ENCODE measurements at regions not wholly inside any gene's neighbourhood (a gene's known extent, or its start where the extent isn't known, plus 50 kb on each side); places are given as distances from the start of the nearest gene placed in this dataset.

GRCh38 chr19:33891773-33892172 is 95.1 kb downstream of the KCTD15 start:
- Histone ChIP-seq H3K9me3 (ENCODE audit: control insufficient read depth, low read depth, low read length) (no peaks in the 10 kb centered on the region), H2BK120ac (ENCODE audit: low read depth, low read length, poor library complexity, severe bottlenecking) (no peak overlapping the region), H2BK12ac (ENCODE audit: insufficient read length, low read depth, low read length) (no peak overlapping the region), H4K91ac (ENCODE audit: insufficient read length, low read depth, low read length) (no peak overlapping the region), H2BK5ac (ENCODE audit: insufficient read length, low read length) (no peak overlapping the region), H2AFZ (ENCODE audit: low read length) (no peak overlapping the region), H3K27me3 (ENCODE audit: insufficient read depth, low read length) (no peaks in the 10 kb centered on the region), H4K5ac (ENCODE audit: insufficient read length, low read depth, low read length) (no peak overlapping the region), H3K4me1 (ENCODE audit: insufficient read depth, low read length) (no peaks in the 10 kb centered on the region), H2BK20ac (ENCODE audit: low read depth, low read length, poor library complexity, severe bottlenecking) (no peak overlapping the region), H2AK5ac (ENCODE audit: insufficient read length, low read length) (no peak overlapping the region), H3K27ac (ENCODE audit: insufficient read length, low read depth, low read length) (no peak overlapping the region), H3K4ac (ENCODE audit: low read depth, low read length) (no peak overlapping the region), H3K79me2 (ENCODE audit: insufficient read depth, low read length) (no peaks in the 10 kb centered on the region), H3K18ac (ENCODE audit: insufficient read length, low read depth, low read length) (no peak overlapping the region), H3K4me2 (ENCODE audit: insufficient read depth, insufficient read length, low read length) (no peak overlapping the region), H3T11ph (ENCODE audit: low read length) (no peak overlapping the region), H3K14ac (ENCODE audit: insufficient read depth, low read length) (no peak overlapping the region), H2BK15ac (ENCODE audit: low read depth, low read length) (no peak overlapping the region; the same call in 1 of the 2 replicates), H3K23me2 (ENCODE audit: insufficient read length, low read depth, low read length, poor library complexity, severe bottlenecking) (no peaks in the 10 kb centered on the region), H4K8ac (replicated peaks; ENCODE audit: insufficient read length, low read depth, low read length) (no peak overlapping the region), H3K23ac (ENCODE audit: insufficient read length, low read depth, low read length) (no peak overlapping the region), H3K56ac (ENCODE audit: insufficient read length, low read depth, low read length) (no peak overlapping the region), H3K79me1 (ENCODE audit: insufficient read depth, low read depth, low read length, poor library complexity, severe bottlenecking) (no peaks in the 10 kb centered on the region), H3K9ac (ENCODE audit: extremely low read depth, insufficient read length, low read length) (no peak overlapping the region), H4K20me1 (ENCODE audit: control insufficient read depth, insufficient read depth, insufficient read length) (no peaks in the 10 kb centered on the region)
- peaks cover 8% of the 10 kb centered on the region for H3K27me3 Mint-ChIP-seq (ENCODE audit: low read depth)
- WGBS (ENCODE audit: extremely low coverage, insufficient read length, low lambda C conversion rate), result no CpG with 5 or more reads among the region's 3 CpGs
- no peaks in the 10 kb centered on the region; a peak in 1 of 4 replicates for H3K4me1 Mint-ChIP-seq
- TF ChIP-seq, protein P1, sequence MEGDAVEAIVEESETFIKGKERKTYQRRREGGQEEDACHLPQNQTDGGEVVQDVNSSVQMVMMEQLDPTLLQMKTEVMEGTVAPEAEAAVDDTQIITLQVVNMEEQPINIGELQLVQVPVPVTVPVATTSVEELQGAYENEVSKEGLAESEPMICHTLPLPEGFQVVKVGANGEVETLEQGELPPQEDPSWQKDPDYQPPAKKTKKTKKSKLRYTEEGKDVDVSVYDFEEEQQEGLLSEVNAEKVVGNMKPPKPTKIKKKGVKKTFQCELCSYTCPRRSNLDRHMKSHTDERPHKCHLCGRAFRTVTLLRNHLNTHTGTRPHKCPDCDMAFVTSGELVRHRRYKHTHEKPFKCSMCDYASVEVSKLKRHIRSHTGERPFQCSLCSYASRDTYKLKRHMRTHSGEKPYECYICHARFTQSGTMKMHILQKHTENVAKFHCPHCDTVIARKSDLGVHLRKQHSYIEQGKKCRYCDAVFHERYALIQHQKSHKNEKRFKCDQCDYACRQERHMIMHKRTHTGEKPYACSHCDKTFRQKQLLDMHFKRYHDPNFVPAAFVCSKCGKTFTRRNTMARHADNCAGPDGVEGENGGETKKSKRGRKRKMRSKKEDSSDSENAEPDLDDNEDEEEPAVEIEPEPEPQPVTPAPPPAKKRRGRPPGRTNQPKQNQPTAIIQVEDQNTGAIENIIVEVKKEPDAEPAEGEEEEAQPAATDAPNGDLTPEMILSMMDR (conservative IDR thresholded peaks at IDR 0.05), result no peak
- H3K27ac Mint-ChIP-seq, result no peak overlapping the region
- H3K36me3 Mint-ChIP-seq (ENCODE audit: insufficient read depth in 1 of 3, low read depth in 3 of 3), result no peaks in the 10 kb centered on the region; a peak in 1 of 7 replicates
- H3K4me3 Mint-ChIP-seq, result no peak overlapping the region
- DNase-seq, result no peak
- H3K9me3 Mint-ChIP-seq, result peaks cover 0 to 3% of the 10 kb centered on the region in 2 experiments; a peak in 2 of 5 replicates

All from H9 (cell line).